Activated CD4-positive, alpha-beta T cell treated with anti-CD3 and anti-CD28 coated beads, Interleukin-2, amount 10 ng/mL, durations not matched to agents 24 days and 14 days (primary cell): ENCODE measurements at regions not wholly inside any gene's neighbourhood (a gene's known extent, or its start where the extent isn't known, plus 50 kb on each side); places are given as distances from the start of the nearest gene placed in this dataset.
"Not testable (repeated sequence)": the region's sequence is repeated elsewhere in the genome, so short reads cannot be mapped to it uniquely, and the experiment has no call there.

ENCODE experiments used
- DNase-seq: peaks from one replicate; pipeline ENCODE4 v3.0.0; 2022
- H3K27ac Mint-ChIP-seq: one replicate; pipeline ENCODE4 v1.8.0; 2022; ENCODE audit warnings: mild to moderate bottlenecking, mixed read lengths
- H3K27me3 Mint-ChIP-seq: one replicate; pipeline ENCODE4 v1.8.0; 2022; ENCODE audit warnings: mixed read lengths
- H3K36me3 Mint-ChIP-seq: one replicate; pipeline ENCODE4 v1.8.0; 2022; ENCODE audit warnings: low read depth, mild to moderate bottlenecking, mixed read lengths
- H3K4me1 Mint-ChIP-seq: one replicate; pipeline ENCODE4 v1.8.0; 2021; ENCODE audit warnings: mixed read lengths
- H3K4me3 Mint-ChIP-seq: one replicate; pipeline ENCODE4 v1.8.0; 2022; ENCODE audit warnings: mild to moderate bottlenecking, moderate library complexity, mixed read lengths
- H3K9me3 Mint-ChIP-seq: one replicate; pipeline ENCODE4 v1.8.0; 2021; ENCODE audit warnings: mixed read lengths
- intact Hi-C: fragments of 100-400 bp; cut with micrococcal nuclease; formaldehyde crosslinking; loops from one replicate; pipeline ENCODE4 v1.15.1; 2023

- H3K4me3 Mint-ChIP-seq: no peak overlapping the region
- no peaks in the 10 kb centered on the region for H3K9me3 Mint-ChIP-seq
- H3K27me3 Mint-ChIP-seq: no peaks in the 10 kb centered on the region
- no peaks in the 10 kb centered on the region for H3K4me1 Mint-ChIP-seq
- intact Hi-C loops: no loop called here
- H3K36me3 Mint-ChIP-seq: no peaks in the 10 kb centered on the region
- H3K27ac Mint-ChIP-seq: no peak overlapping the region
- DNase-seq: no peak
Measured at GRCh38 chr11:22449441-22449840, 111.3 kb downstream of the SLC17A6 start.

DNA sequence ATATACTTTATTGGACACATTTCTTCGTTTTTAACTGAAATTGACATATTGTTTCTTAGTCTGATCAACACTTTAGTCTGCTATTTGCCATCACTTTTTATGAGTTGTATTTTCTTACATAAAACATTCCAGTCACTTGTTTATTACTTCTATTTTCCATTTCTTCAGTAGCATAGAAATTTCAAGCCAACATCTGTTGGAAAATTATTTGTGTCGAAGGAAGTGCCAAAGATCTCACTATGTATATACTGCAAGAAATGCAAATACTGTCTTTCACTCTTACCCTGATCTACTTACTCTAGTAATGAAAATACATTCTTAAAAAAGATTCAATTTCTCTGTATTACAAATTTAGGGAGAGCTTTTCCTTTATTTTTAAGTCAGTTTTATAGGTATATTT is 105.9 kb downstream of the SLC17A6 start:
- H3K9me3 Mint-ChIP-seq: no peaks in the 10 kb centered on the region
- no peaks in the 10 kb centered on the region for H3K4me1 Mint-ChIP-seq

DNA sequence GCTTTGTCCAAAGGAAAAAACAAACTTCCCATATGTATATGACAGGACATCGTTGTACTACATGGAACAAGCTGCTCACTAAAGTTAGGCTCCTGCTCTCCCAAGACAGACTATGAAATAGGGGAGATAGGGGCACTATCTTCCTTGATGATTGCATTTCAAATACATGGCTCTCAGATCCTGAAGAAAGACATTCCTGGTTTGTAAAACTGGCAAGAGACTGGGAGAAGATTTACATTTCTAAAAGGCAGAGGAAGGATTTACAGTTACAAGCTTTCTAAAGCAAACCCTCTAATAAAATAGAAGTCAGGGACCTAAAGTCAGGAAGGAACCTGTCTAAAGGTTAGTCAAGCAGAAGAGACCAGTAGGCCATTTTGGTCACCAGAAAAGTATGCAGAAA is 103.7 kb downstream of the SLC17A6 start:
- Mint-ChIP-seq H3K27me3 (no peaks in the 10 kb centered on the region), H3K36me3 (no peaks in the 10 kb centered on the region), H3K9me3 (no peaks in the 10 kb centered on the region), H3K4me3 (no peak overlapping the region), H3K4me1 (no peaks in the 10 kb centered on the region), H3K27ac (no peak overlapping the region)
- intact Hi-C loops: no loop called here
- no peak for DNase-seq

More for the DNA sequence above, 105.9 kb downstream of the SLC17A6 start:
- DNase-seq: no peak
- Mint-ChIP-seq H3K4me3 (no peak overlapping the region), H3K27me3 (no peaks in the 10 kb centered on the region), H3K36me3 (no peaks in the 10 kb centered on the region), H3K27ac (no peak overlapping the region)
- intact Hi-C loops: no loop called here

GRCh38 chr11:22435582-22435981 is 97.4 kb downstream of the SLC17A6 start:
- H3K4me3 Mint-ChIP-seq, intact Hi-C loops: not testable (repeated sequence)

GRCh38 chr11:22433517-22433916 is 95.3 kb downstream of the SLC17A6 start:
- H3K4me1 Mint-ChIP-seq: peaks cover 3% of the 10 kb centered on the region
- no peak overlapping the region for H3K27ac Mint-ChIP-seq
- intact Hi-C loops: no loop called here
- DNase-seq: no peak
- no peaks in the 10 kb centered on the region for H3K9me3 Mint-ChIP-seq
- H3K36me3 Mint-ChIP-seq: no peaks in the 10 kb centered on the region
- H3K27me3 Mint-ChIP-seq: peaks cover 23% of the 10 kb centered on the region
- no peak overlapping the region for H3K4me3 Mint-ChIP-seq

More at GRCh38 chr11:22435582-22435981, 97.4 kb downstream of the SLC17A6 start:
- H3K27me3 Mint-ChIP-seq: peaks cover 23% of the 10 kb centered on the region
- not testable (repeated sequence) for H3K9me3 Mint-ChIP-seq, DNase-seq, H3K27ac Mint-ChIP-seq, H3K4me1 Mint-ChIP-seq, H3K36me3 Mint-ChIP-seq

DNA sequence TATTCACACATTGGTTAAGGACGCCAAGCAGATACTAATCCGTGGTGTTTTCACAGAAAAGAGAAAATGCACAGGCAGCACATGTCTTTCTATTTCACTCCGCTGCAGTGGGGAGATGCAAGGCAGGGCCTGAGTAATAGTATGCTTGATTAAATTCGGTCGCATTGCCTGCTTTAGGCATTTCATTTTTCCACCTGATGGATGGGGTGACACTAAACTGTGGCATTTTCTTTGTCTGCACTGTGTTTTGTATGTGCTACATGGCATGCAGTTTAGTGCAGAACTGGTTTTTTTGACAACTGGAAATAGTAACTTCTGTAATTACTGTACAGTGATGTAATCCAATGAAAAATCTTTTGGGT is 94.9 kb downstream of the SLC17A6 start:
- Mint-ChIP-seq H3K4me1 (peaks cover 3% of the 10 kb centered on the region), H3K27ac (no peak overlapping the region), H3K27me3 (peaks cover 23% of the 10 kb centered on the region), H3K4me3 (no peak overlapping the region), H3K36me3 (no peaks in the 10 kb centered on the region), H3K9me3 (no peaks in the 10 kb centered on the region)
- intact Hi-C loops: no loop called here
- DNase-seq: no peak

- no peak for DNase-seq
- Mint-ChIP-seq H3K4me3 (peak overlapping the region; percentile 15), H3K36me3 (no peaks in the 10 kb centered on the region), H3K4me1 (peaks cover 3% of the 10 kb centered on the region), H3K27me3 (peaks cover 23% of the 10 kb centered on the region), H3K27ac (no peak overlapping the region), H3K9me3 (no peaks in the 10 kb centered on the region)
- intact Hi-C loops: no loop called here
Measured at GRCh38 chr11:22432291-22433093, 94.3 kb downstream of the SLC17A6 start.

DNA sequence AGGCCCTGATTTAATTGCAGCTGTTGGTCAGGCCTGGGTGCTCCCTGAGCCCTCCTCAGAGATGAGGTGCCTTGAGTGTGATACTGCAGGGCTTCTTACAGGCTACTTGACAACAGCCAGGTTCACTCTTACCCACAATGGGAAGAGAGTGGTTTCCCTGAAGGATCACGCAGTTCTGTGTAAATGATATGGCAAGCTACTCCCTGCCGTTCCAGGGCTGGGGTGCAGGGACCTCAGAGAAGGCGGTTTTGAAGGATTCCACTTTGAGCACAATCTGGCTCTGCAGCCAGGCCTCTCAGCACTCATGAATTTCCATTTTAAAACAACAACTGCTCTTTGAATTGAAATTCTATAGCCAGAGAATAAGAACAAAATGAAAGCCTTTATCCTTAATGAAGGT is 92.9 kb downstream of the SLC17A6 start:
- Mint-ChIP-seq H3K4me3 (no peak overlapping the region), H3K9me3 (no peaks in the 10 kb centered on the region), H3K27me3 (peaks cover 23% of the 10 kb centered on the region), H3K36me3 (no peaks in the 10 kb centered on the region), H3K27ac (no peak overlapping the region), H3K4me1 (peaks cover 3% of the 10 kb centered on the region)
- DNase-seq: no peak
- intact Hi-C loops: no loop called here

GRCh38 chr11:22430639-22431038 is 92.5 kb downstream of the SLC17A6 start:
- Mint-ChIP-seq H3K4me1 (peaks cover 3% of the 10 kb centered on the region), H3K4me3 (no peak overlapping the region), H3K27ac (no peak overlapping the region), H3K9me3 (no peaks in the 10 kb centered on the region), H3K27me3 (peaks cover 23% of the 10 kb centered on the region), H3K36me3 (no peaks in the 10 kb centered on the region)
- no peak for DNase-seq
- intact Hi-C loops: no loop called here

GRCh38 chr11:22430141-22430541 is 92.0 kb downstream of the SLC17A6 start:
- no peaks in the 10 kb centered on the region for H3K36me3 Mint-ChIP-seq
- peaks cover 23% of the 10 kb centered on the region for H3K27me3 Mint-ChIP-seq
- peaks cover 3% of the 10 kb centered on the region for H3K4me1 Mint-ChIP-seq
- no peak overlapping the region for H3K27ac Mint-ChIP-seq
- no peak for DNase-seq
- no peaks in the 10 kb centered on the region for H3K9me3 Mint-ChIP-seq
- H3K4me3 Mint-ChIP-seq: no peak overlapping the region
- intact Hi-C loops: no loop called here
